ENCODE measurements at regions not wholly inside any gene's neighbourhood (a gene's known extent, or its start where the extent isn't known, plus 50 kb on each side); places are given as distances from the start of the nearest gene placed in this dataset.

DNA sequence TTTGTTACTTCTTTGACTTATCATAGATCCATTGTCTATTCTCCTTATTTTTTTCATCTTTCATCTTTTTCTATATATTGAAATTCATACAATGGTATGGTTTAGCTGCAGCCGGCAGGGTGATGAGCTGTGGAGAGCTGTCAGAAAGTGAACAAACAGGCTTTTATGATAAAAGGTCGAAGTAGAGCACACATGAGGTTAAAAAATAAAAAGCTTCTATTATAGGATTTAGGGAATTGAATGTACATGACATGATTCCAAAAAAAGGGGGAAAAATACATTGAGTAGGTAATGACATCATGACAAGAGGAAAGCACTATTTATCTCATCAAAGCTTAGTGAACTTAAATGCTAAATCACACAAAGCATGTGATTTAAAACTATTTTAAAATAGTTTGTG is 884.8 kb downstream of the METTL15 start:
- TF ChIP-seq, protein P1, sequence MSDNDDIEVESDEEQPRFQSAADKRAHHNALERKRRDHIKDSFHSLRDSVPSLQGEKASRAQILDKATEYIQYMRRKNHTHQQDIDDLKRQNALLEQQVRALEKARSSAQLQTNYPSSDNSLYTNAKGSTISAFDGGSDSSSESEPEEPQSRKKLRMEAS (IDR thresholded peaks at IDR 0.05; ENCODE audit: insufficient read depth, insufficient read length), result no peak
- TF ChIP-seq, protein P2, sequence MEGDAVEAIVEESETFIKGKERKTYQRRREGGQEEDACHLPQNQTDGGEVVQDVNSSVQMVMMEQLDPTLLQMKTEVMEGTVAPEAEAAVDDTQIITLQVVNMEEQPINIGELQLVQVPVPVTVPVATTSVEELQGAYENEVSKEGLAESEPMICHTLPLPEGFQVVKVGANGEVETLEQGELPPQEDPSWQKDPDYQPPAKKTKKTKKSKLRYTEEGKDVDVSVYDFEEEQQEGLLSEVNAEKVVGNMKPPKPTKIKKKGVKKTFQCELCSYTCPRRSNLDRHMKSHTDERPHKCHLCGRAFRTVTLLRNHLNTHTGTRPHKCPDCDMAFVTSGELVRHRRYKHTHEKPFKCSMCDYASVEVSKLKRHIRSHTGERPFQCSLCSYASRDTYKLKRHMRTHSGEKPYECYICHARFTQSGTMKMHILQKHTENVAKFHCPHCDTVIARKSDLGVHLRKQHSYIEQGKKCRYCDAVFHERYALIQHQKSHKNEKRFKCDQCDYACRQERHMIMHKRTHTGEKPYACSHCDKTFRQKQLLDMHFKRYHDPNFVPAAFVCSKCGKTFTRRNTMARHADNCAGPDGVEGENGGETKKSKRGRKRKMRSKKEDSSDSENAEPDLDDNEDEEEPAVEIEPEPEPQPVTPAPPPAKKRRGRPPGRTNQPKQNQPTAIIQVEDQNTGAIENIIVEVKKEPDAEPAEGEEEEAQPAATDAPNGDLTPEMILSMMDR (IDR thresholded peaks at IDR 0.05; ENCODE audit: extremely low read depth in 1 of 2, insufficient read depth in 1 of 2, low read depth in 1 of 2, low read length in 2 of 2), result no peak
- no peak for TF ChIP-seq POLR2AphosphoS5 (IDR thresholded peaks at IDR 0.05; ENCODE audit: insufficient read depth, low read depth, low read length)
- no peak for TF ChIP-seq EZH2 (IDR thresholded peaks at IDR 0.05; ENCODE audit: borderline replicate concordance, low read depth, low read length, severe bottlenecking)
- no peak for TF ChIP-seq MYC (IDR thresholded peaks at IDR 0.05; ENCODE audit: low read depth, low read length)
- no peak for TF ChIP-seq POLR2A (IDR thresholded peaks at IDR 0.05; ENCODE audit: low read depth, low read length)
- TF ChIP-seq JUN (IDR thresholded peaks at IDR 0.05; ENCODE audit: borderline replicate concordance, insufficient read depth, insufficient read length, low read depth), result no peak
- no peak for TF ChIP-seq FOS (IDR thresholded peaks at IDR 0.05; ENCODE audit: borderline replicate concordance, insufficient read depth, low read length)
